ENCODE measurements at regions not wholly inside any gene's neighbourhood (a gene's known extent, or its start where the extent isn't known, plus 50 kb on each side); places are given as distances from the start of the nearest gene placed in this dataset.
"Not testable (repeated sequence)": the region's sequence is repeated elsewhere in the genome, so short reads cannot be mapped to it uniquely, and the experiment has no call there.

- Histone ChIP-seq H3K9me2 (replicated peaks; ENCODE audit: insufficient read depth) (no peaks in the 10 kb centered on the region), H3K79me2 (no peaks in the 10 kb centered on the region), H3K36me3 (replicated peaks; ENCODE audit: insufficient read depth, low read depth) (no peaks in the 10 kb centered on the region), H4K20me1 (ENCODE audit: insufficient read depth, poor library complexity, severe bottlenecking) (no peaks in the 10 kb centered on the region), H3K4me1 (ENCODE audit: insufficient read depth) (no peaks in the 10 kb centered on the region), H2AFZ (no peak overlapping the region), H3K9me3 (ENCODE audit: low read depth) (no peaks in the 10 kb centered on the region), H3K4me3 (no peak overlapping the region), H3K4me2 (no peak overlapping the region), H3K27me3 (no peaks in the 10 kb centered on the region), H3K27ac (no peak overlapping the region)
- TF ChIP-seq CTCF (IDR thresholded peaks at IDR 0.05; ENCODE audit: poor library complexity) = no peak
- TF ChIP-seq EZH2 (IDR thresholded peaks at IDR 0.05; ENCODE audit: borderline replicate concordance) = no peak
- TF ChIP-seq EZH2phosphoT487 (IDR thresholded peaks at IDR 0.05; ENCODE audit: low read depth, severe bottlenecking, unreplicated experiment) = no peak
- no peak for DNase-seq (ENCODE audit: low spot score)
Observed at GRCh38 chr3:95832146-95832545, 982.2 kb upstream of the EPHA6 start.

DNA sequence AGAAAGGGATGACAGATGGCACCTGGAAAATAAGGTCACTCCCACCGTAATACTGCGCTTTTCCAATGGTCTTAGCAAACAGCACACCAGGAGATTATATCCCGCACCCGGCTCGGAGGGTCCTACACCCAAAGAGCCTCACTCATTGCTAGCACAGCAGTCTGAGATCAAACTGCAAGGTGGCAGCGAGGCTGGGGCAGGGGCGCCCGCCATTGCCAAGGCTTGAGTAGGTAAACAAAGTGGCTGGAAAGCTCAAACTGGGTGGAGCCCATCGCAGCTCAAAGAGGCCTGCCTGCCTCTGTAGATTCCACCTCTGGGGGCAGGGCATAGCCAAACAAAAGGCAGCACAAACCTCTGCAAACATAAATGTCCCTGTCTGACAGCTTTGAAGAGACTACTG is 953.8 kb upstream of the EPHA6 start:
- H3K36me3 ChIP-seq (replicated peaks; ENCODE audit: insufficient read depth, low read depth) = not testable (repeated sequence)
- 96% methylated on average over 9 of the region's 9 CpGs for WGBS (ENCODE audit: low lambda C conversion rate, missing lambda C conversion rate)

DNA sequence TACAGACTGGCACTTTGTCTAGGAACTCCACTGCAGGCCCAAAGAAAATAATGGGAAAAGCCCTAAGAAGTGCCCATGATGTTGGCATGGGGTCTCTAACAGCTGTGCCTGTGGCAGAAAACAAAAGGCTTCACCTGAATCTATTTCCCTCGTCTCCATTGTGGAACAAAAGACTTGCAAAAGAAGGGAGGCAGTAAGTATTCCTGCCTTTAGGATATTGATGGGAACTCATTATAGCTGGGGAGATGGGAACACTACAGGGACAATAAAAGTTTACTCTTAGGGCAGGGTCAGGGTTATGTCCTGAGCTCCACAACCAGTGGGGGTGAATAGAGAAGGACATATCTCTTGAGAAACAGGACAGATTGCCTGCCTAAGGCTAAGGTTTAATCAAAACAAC is 930.6 kb upstream of the EPHA6 start:
- WGBS (ENCODE audit: low lambda C conversion rate, missing lambda C conversion rate) = 74% methylated on average over 1 of the region's 1 CpG
- no peaks in the 10 kb centered on the region for H3K9me2 ChIP-seq (replicated peaks; ENCODE audit: insufficient read depth)
- no peaks in the 10 kb centered on the region for H3K36me3 ChIP-seq (replicated peaks; ENCODE audit: insufficient read depth, low read depth)
- H3K27me3 ChIP-seq = no peaks in the 10 kb centered on the region
- H3K4me3 ChIP-seq = no peak overlapping the region
- H3K9me3 ChIP-seq (ENCODE audit: low read depth) = no peaks in the 10 kb centered on the region
- H3K79me2 ChIP-seq = no peaks in the 10 kb centered on the region
- TF ChIP-seq EZH2phosphoT487 (IDR thresholded peaks at IDR 0.05; ENCODE audit: low read depth, severe bottlenecking, unreplicated experiment) (no peak), EZH2 (IDR thresholded peaks at IDR 0.05; ENCODE audit: borderline replicate concordance) (no peak), CTCF (IDR thresholded peaks at IDR 0.05; ENCODE audit: poor library complexity) (no peak)
- DNase-seq (ENCODE audit: low spot score) = no peak
- no peak overlapping the region for H3K4me2 ChIP-seq
- H3K27ac ChIP-seq = no peak overlapping the region
- H3K4me1 ChIP-seq (ENCODE audit: insufficient read depth) = no peaks in the 10 kb centered on the region
- no peaks in the 10 kb centered on the region for H4K20me1 ChIP-seq (ENCODE audit: insufficient read depth, poor library complexity, severe bottlenecking)
- H2AFZ ChIP-seq = no peak overlapping the region

More for the DNA sequence above, 953.8 kb upstream of the EPHA6 start:
- H4K20me1 ChIP-seq (ENCODE audit: insufficient read depth, poor library complexity, severe bottlenecking); H3K4me3 ChIP-seq; H3K27ac ChIP-seq; H3K9me3 ChIP-seq (ENCODE audit: low read depth); DNase-seq (ENCODE audit: low spot score); H3K4me1 ChIP-seq (ENCODE audit: insufficient read depth); H3K9me2 ChIP-seq (replicated peaks; ENCODE audit: insufficient read depth); H3K4me2 ChIP-seq; H3K27me3 ChIP-seq; H2AFZ ChIP-seq; H3K79me2 ChIP-seq: not testable (repeated sequence)

- no peaks in the 10 kb centered on the region for H3K27me3 ChIP-seq
- no peak overlapping the region for H2AFZ ChIP-seq
- H3K27ac ChIP-seq = no peak overlapping the region
- no peaks in the 10 kb centered on the region for H3K79me2 ChIP-seq
- H3K36me3 ChIP-seq (replicated peaks; ENCODE audit: insufficient read depth, low read depth) = no peaks in the 10 kb centered on the region
- H3K4me2 ChIP-seq = no peak overlapping the region
- WGBS (ENCODE audit: low lambda C conversion rate, missing lambda C conversion rate) = 93% methylated on average over 1 of the region's 1 CpG
- no peak for DNase-seq (ENCODE audit: low spot score)
- no peaks in the 10 kb centered on the region for H3K4me1 ChIP-seq (ENCODE audit: insufficient read depth)
- TF ChIP-seq EZH2 (IDR thresholded peaks at IDR 0.05; ENCODE audit: borderline replicate concordance) (no peak), EZH2phosphoT487 (IDR thresholded peaks at IDR 0.05; ENCODE audit: low read depth, severe bottlenecking, unreplicated experiment) (no peak), CTCF (IDR thresholded peaks at IDR 0.05; ENCODE audit: poor library complexity) (no peak)
- H4K20me1 ChIP-seq (ENCODE audit: insufficient read depth, poor library complexity, severe bottlenecking) = no peaks in the 10 kb centered on the region
- no peaks in the 10 kb centered on the region for H3K9me2 ChIP-seq (replicated peaks; ENCODE audit: insufficient read depth)
- H3K9me3 ChIP-seq (ENCODE audit: low read depth) = no peaks in the 10 kb centered on the region
- H3K4me3 ChIP-seq = no peak overlapping the region
Observed at GRCh38 chr3:95886616-95887015, 927.8 kb upstream of the EPHA6 start.
